Neural progenitor cell (in vitro differentiated cells): ENCODE measurements at regions not wholly inside any gene's neighbourhood (a gene's known extent, or its start where the extent isn't known, plus 50 kb on each side); places are given as distances from the start of the nearest gene placed in this dataset.

Experiments used
- EZH2 ChIP-seq: fragments of 200-600 bp; sonication (generic); IDR thresholded peaks from 2 replicates; pipeline ENCODE4 v1.6.1; 2017; ENCODE audit warnings: antibody characterized with exemption, mild to moderate bottlenecking, moderate library complexity
- TF ChIP-seq, protein P1 (sequence below): fragments of 200-600 bp; sonication (generic); IDR thresholded peaks from 2 replicates; pipeline ENCODE4 v1.5.1; 2017; ENCODE audit warnings: antibody characterized with exemption, mild to moderate bottlenecking

DNA sequence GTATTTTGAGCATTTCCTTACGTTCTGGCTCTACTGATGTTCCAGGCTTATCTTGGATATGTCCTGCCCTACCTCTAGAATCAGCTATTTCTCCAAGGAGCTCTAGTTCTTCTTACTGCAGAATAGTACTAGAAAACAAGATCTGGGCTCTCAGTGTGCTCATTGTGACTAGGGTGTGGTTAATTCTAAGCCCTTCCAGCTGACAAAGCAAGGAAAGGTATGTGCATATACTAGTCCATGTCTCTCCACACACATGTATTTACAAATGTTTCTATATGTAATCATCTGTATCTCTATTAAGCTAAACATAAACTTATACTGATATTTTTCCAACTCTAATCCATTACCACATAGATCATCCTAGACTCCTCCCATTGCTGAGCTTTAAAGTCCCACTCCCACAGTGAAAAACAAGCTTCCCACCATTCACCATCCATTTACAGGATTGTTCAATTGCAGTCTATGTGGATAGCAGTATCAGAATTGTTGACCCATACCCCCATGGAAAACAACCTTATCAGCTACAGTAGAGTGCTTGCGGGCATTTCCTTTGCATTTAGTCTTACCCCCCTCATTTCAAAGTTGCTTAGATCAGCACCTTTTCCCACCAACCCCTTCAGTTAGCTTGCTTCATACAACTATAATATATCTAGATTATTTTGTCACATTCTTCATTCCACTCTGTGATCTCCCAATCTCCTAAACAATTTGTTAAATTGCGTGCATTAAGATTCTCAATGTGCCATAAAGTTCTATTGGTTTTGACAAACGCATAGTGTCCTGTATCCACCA lies 194.5 kb downstream of the SOX9 start:
- TF ChIP-seq, protein P1, sequence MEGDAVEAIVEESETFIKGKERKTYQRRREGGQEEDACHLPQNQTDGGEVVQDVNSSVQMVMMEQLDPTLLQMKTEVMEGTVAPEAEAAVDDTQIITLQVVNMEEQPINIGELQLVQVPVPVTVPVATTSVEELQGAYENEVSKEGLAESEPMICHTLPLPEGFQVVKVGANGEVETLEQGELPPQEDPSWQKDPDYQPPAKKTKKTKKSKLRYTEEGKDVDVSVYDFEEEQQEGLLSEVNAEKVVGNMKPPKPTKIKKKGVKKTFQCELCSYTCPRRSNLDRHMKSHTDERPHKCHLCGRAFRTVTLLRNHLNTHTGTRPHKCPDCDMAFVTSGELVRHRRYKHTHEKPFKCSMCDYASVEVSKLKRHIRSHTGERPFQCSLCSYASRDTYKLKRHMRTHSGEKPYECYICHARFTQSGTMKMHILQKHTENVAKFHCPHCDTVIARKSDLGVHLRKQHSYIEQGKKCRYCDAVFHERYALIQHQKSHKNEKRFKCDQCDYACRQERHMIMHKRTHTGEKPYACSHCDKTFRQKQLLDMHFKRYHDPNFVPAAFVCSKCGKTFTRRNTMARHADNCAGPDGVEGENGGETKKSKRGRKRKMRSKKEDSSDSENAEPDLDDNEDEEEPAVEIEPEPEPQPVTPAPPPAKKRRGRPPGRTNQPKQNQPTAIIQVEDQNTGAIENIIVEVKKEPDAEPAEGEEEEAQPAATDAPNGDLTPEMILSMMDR, result no peak
- TF ChIP-seq EZH2, result no peak
